H1 (cell line): ENCODE measurements at regions not wholly inside any gene's neighbourhood (a gene's known extent, or its start where the extent isn't known, plus 50 kb on each side); places are given as distances from the start of the nearest gene placed in this dataset.
"Not testable (repeated sequence)": the region's sequence is repeated elsewhere in the genome, so short reads cannot be mapped to it uniquely, and the experiment has no call there.

Experiments used
- BRCA1 ChIP-seq: IDR thresholded peaks from 2 replicates; pipeline ENCODE4 v1.6.1; 2012; ENCODE audit warnings: low read depth, low read length, improper control_type of control experiment
- JUN ChIP-seq: IDR thresholded peaks from 2 replicates; pipeline ENCODE4 v1.6.1; 2011; ENCODE audit warnings: low read depth, mild to moderate bottlenecking, improper control_type of control experiment, low read length
- TEAD4 ChIP-seq: IDR thresholded peaks from 2 replicates; pipeline ENCODE4 v1.6.1; 2012; ENCODE audit warnings: low read depth, low read length, inconsistent platforms, mixed read lengths
- TF ChIP-seq, protein P1 (sequence below), 3 experiments: IDR thresholded peaks; 1 replicate in 2 of 3; 2 replicates in 1 of 3; pipeline versions ENCODE4 v1.5.1 to v1.6.1; 2011; ENCODE audit warnings: low read length in 3 of 3, mild to moderate bottlenecking in 3 of 3, inconsistent platforms in 2 of 3, low read depth in 1 of 3, moderate library complexity in 1 of 3; ENCODE audit not compliant: insufficient read depth in 1 of 3; ENCODE audit errors: control extremely low read depth in 1 of 3

DNA sequence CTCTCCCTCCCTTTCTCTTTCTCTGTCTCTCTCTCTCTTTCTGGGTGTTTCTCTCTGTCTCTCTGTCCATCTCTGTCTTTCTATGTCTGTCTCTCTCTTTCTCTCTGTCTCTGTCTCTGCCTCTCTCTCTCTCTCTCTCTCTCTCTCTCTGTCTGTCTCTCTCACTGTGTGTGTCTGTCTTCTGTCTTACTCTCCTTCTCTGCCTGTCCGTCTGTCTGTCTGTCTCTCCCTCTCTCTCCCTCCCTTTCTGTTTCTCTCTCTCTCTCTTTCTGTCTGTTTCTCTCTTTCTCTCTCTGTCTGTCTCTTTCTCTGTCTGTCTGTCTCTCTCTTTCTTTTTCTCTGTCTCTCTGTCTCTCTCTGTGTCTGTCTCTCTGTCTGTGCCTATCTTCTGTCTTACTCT lies 2287.3 kb upstream of the TPTE start:
- TF ChIP-seq TEAD4, JUN, BRCA1: not testable (repeated sequence)
- TF ChIP-seq, protein P1, sequence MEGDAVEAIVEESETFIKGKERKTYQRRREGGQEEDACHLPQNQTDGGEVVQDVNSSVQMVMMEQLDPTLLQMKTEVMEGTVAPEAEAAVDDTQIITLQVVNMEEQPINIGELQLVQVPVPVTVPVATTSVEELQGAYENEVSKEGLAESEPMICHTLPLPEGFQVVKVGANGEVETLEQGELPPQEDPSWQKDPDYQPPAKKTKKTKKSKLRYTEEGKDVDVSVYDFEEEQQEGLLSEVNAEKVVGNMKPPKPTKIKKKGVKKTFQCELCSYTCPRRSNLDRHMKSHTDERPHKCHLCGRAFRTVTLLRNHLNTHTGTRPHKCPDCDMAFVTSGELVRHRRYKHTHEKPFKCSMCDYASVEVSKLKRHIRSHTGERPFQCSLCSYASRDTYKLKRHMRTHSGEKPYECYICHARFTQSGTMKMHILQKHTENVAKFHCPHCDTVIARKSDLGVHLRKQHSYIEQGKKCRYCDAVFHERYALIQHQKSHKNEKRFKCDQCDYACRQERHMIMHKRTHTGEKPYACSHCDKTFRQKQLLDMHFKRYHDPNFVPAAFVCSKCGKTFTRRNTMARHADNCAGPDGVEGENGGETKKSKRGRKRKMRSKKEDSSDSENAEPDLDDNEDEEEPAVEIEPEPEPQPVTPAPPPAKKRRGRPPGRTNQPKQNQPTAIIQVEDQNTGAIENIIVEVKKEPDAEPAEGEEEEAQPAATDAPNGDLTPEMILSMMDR (IDR thresholded peaks at IDR 0.05; ENCODE audit: control extremely low read depth in 1 of 3, insufficient read depth in 1 of 3, low read depth in 1 of 3, low read length in 3 of 3): not testable (repeated sequence)
